H9 (cell line): ENCODE measurements at regions not wholly inside any gene's neighbourhood (a gene's known extent, or its start where the extent isn't known, plus 50 kb on each side); places are given as distances from the start of the nearest gene placed in this dataset.

ENCODE experiments used
- DNase-seq: peaks from one replicate; pipeline ENCODE4 v3.0.0-alpha.2; 2017
- H2AFZ ChIP-seq: one replicate; pipeline ENCODE4 v1.6.1; 2013; ENCODE audit warnings: mild to moderate bottlenecking, low read length, control low read depth, moderate library complexity
- H2AK5ac ChIP-seq: 2 replicates; pipeline ENCODE4 v1.6.1; 2013; ENCODE audit warnings: low read length, control low read depth, mixed read lengths; ENCODE audit not compliant: insufficient read length
- H2BK120ac ChIP-seq: one replicate; pipeline ENCODE4 v1.6.1; 2013; ENCODE audit warnings: low read depth, mild to moderate bottlenecking, low read length, control low read depth, inconsistent platforms; ENCODE audit not compliant: poor library complexity, severe bottlenecking
- H2BK12ac ChIP-seq: 2 replicates; pipeline ENCODE4 v1.6.1; 2013; ENCODE audit warnings: low read length, control low read depth, mixed read lengths, low read depth; ENCODE audit not compliant: insufficient read length
- H2BK15ac ChIP-seq: 2 replicates; pipeline ENCODE4 v1.6.1; 2013; ENCODE audit warnings: low read depth, low read length, control low read depth
- H2BK20ac ChIP-seq: one replicate; pipeline ENCODE4 v1.6.1; 2013; ENCODE audit warnings: low read depth, mild to moderate bottlenecking, low read length, control low read depth, inconsistent platforms; ENCODE audit not compliant: poor library complexity, severe bottlenecking
- H2BK5ac ChIP-seq: 2 replicates; pipeline ENCODE4 v1.6.1; 2013; ENCODE audit warnings: low read length, control low read depth, mixed read lengths; ENCODE audit not compliant: insufficient read length
- H3K14ac ChIP-seq: 2 replicates; pipeline ENCODE4 v1.6.1; 2013; ENCODE audit warnings: low read length, control low read depth; ENCODE audit not compliant: insufficient read depth
- H3K18ac ChIP-seq: 2 replicates; pipeline ENCODE4 v1.6.1; 2013; ENCODE audit warnings: low read depth, mild to moderate bottlenecking, mixed read lengths, low read length, control low read depth; ENCODE audit not compliant: insufficient read length
- H3K23ac ChIP-seq: 2 replicates; pipeline ENCODE4 v1.6.1; 2013; ENCODE audit warnings: low read length, control low read depth, mixed read lengths, low read depth; ENCODE audit not compliant: insufficient read length
- H3K23me2 ChIP-seq: 2 replicates; pipeline ENCODE4 v1.6.1; 2013; ENCODE audit warnings: low read depth, mild to moderate bottlenecking, mixed read lengths, low read length, control low read depth; ENCODE audit not compliant: insufficient read length, poor library complexity, severe bottlenecking
- H3K27ac ChIP-seq: 2 replicates; pipeline ENCODE4 v1.5.1; 2013; ENCODE audit warnings: low read length, control low read depth, mixed read lengths, low read depth; ENCODE audit not compliant: insufficient read length
- H3K27me3 ChIP-seq: 2 replicates; pipeline ENCODE4 v1.6.1; 2013; ENCODE audit warnings: low read length, control low read depth, inconsistent platforms; ENCODE audit not compliant: insufficient read depth
- H3K4ac ChIP-seq: 2 replicates; pipeline ENCODE4 v1.6.1; 2013; ENCODE audit warnings: low read depth, mild to moderate bottlenecking, control low read depth, inconsistent platforms, low read length, moderate library complexity
- H3K4me1 ChIP-seq: 2 replicates; pipeline ENCODE4 v1.6.1; 2013; ENCODE audit warnings: low read length, control low read depth, inconsistent platforms; ENCODE audit not compliant: insufficient read depth
- H3K4me2 ChIP-seq: 2 replicates; pipeline ENCODE4 v1.6.1; 2013; ENCODE audit warnings: low read length, control low read depth, mixed read lengths; ENCODE audit not compliant: insufficient read length, insufficient read depth
- H3K56ac ChIP-seq: 2 replicates; pipeline ENCODE4 v1.6.1; 2013; ENCODE audit warnings: low read depth, mild to moderate bottlenecking, mixed read lengths, low read length, control low read depth; ENCODE audit not compliant: insufficient read length
- H3K79me1 ChIP-seq: 2 replicates; pipeline ENCODE4 v1.6.1; 2013; ENCODE audit warnings: low read depth, mild to moderate bottlenecking, moderate library complexity, low read length, control low read depth, inconsistent platforms; ENCODE audit not compliant: insufficient read depth, poor library complexity, severe bottlenecking
- H3K79me2 ChIP-seq: 2 replicates; pipeline ENCODE4 v1.6.1; 2013; ENCODE audit warnings: low read length, control low read depth, inconsistent platforms; ENCODE audit not compliant: insufficient read depth
- H3K9ac ChIP-seq: 2 replicates; pipeline ENCODE4 v1.6.1; 2013; ENCODE audit warnings: low read length, control low read depth, mixed read lengths; ENCODE audit not compliant: insufficient read length; ENCODE audit errors: extremely low read depth
- H3K9me3 ChIP-seq: one replicate; pipeline ENCODE4 v1.6.1; 2013; ENCODE audit warnings: low read depth, low read length, inconsistent platforms; ENCODE audit not compliant: control insufficient read depth
- H3T11ph ChIP-seq: one replicate; pipeline ENCODE4 v1.6.1; 2013; ENCODE audit warnings: mild to moderate bottlenecking, low read length, control low read depth, inconsistent platforms
- H4K20me1 ChIP-seq: one replicate; pipeline ENCODE4 v1.6.1; 2013; ENCODE audit not compliant: control insufficient read depth, insufficient read length, insufficient read depth
- H4K5ac ChIP-seq: 2 replicates; pipeline ENCODE4 v1.6.1; 2013; ENCODE audit warnings: low read depth, mild to moderate bottlenecking, mixed read lengths, low read length, control low read depth; ENCODE audit not compliant: insufficient read length
- H4K8ac ChIP-seq: replicated peaks from 2 replicates; pipeline ENCODE4 v1.6.1; 2013; ENCODE audit warnings: low read length, control low read depth, mixed read lengths, low read depth; ENCODE audit not compliant: insufficient read length
- H4K91ac ChIP-seq: 2 replicates; pipeline ENCODE4 v1.6.1; 2013; ENCODE audit warnings: low read depth, mild to moderate bottlenecking, moderate library complexity, mixed read lengths, low read length, control low read depth; ENCODE audit not compliant: insufficient read length
- H3K27ac Mint-ChIP-seq, 3 experiments: 2 replicates in 2 of 3; 3 replicates in 1 of 3; pipeline ENCODE4 v1.8.0; 2020 to 2021; ENCODE audit warnings: mixed read lengths in 3 of 3, mild to moderate bottlenecking in 1 of 3, moderate library complexity in 1 of 3
- H3K27me3 Mint-ChIP-seq: 2 replicates; pipeline ENCODE4 v1.8.0; 2021; ENCODE audit warnings: low read depth, mild to moderate bottlenecking, moderate library complexity, mixed read lengths
- H3K36me3 Mint-ChIP-seq, 3 experiments: 2 replicates in 2 of 3; 3 replicates in 1 of 3; pipeline ENCODE4 v1.8.0; 2020 to 2021; ENCODE audit warnings: low read depth in 3 of 3, mixed read lengths in 3 of 3; ENCODE audit not compliant: insufficient read depth in 1 of 3
- H3K4me1 Mint-ChIP-seq, 2 experiments: 2 replicates each; pipeline ENCODE4 v1.8.0; 2020; ENCODE audit warnings: mixed read lengths in 2 of 2
- H3K4me3 Mint-ChIP-seq, 2 experiments: 2 replicates in 1 of 2; 3 replicates in 1 of 2; pipeline ENCODE4 v1.8.0; 2020 to 2021; ENCODE audit warnings: mild to moderate bottlenecking in 2 of 2, mixed read lengths in 2 of 2, moderate library complexity in 1 of 2
- H3K9me3 Mint-ChIP-seq, 2 experiments: 2 replicates in 1 of 2; 3 replicates in 1 of 2; pipeline ENCODE4 v1.8.0; 2020; ENCODE audit warnings: mild to moderate bottlenecking in 2 of 2, mixed read lengths in 2 of 2, moderate library complexity in 1 of 2
- WGBS: extraction: QIAGEN DNeasy Blood & Tissue Kit; methylation state at CpG from one replicate; pipeline ENCODE4 v1.1.7; 2013; ENCODE audit warnings: missing lambda C conversion rate, low lambda C conversion rate, mixed read lengths; ENCODE audit not compliant: insufficient read length; ENCODE audit errors: extremely low coverage; 5-methylcytosine and 5-hydroxymethylcytosine counted together
- TF ChIP-seq, protein P1 (sequence below): fragments of 200-600 bp; sonication (generic); conservative IDR thresholded peaks from 3 replicates; pipeline ENCODE4 v1.8.0; 2021; ENCODE audit warnings: antibody characterized with exemption, mild to moderate bottlenecking

DNA sequence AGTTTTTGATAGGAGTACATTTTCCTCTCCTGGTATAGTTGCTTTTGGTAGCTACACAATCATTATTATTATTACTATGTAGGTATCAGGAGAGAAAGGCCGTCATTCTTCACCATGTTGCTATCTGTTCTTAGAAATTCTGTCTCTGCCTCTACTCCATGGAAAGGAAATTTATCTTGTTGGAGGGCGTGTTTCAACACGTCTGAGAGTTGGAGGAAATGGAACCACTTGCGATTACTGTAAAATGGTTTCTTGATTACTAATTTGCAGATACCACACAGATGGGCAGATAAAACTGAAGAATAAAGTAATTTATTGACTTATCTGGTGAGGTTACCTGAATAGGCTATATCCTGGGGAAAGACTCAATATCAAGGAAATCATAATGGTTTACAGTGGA is 488.4 kb downstream of the NR2F2 start:
- Histone ChIP-seq H4K20me1 (no peaks in the 10 kb centered on the region), H4K91ac (no peak overlapping the region), H2BK120ac (no peak overlapping the region), H3K79me2 (no peaks in the 10 kb centered on the region), H2AFZ (no peak overlapping the region), H2BK15ac (no peak overlapping the region), H3K23me2 (no peaks in the 10 kb centered on the region), H2BK20ac (no peak overlapping the region), H3K23ac (no peak overlapping the region), H4K8ac (no peak overlapping the region), H3K18ac (no peak overlapping the region), H3K4me2 (no peak overlapping the region), H3K4me1 (no peaks in the 10 kb centered on the region), H3T11ph (no peak overlapping the region), H3K9me3 (no peaks in the 10 kb centered on the region), H3K79me1 (no peaks in the 10 kb centered on the region), H4K5ac (no peak overlapping the region), H3K14ac (no peak overlapping the region), H3K9ac (no peak overlapping the region), H3K27me3 (no peaks in the 10 kb centered on the region), H2AK5ac (no peak overlapping the region), H2BK12ac (no peak overlapping the region), H3K4ac (no peak overlapping the region), H3K27ac (no peak overlapping the region), H3K56ac (no peak overlapping the region), H2BK5ac (no peak overlapping the region)
- TF ChIP-seq, protein P1, sequence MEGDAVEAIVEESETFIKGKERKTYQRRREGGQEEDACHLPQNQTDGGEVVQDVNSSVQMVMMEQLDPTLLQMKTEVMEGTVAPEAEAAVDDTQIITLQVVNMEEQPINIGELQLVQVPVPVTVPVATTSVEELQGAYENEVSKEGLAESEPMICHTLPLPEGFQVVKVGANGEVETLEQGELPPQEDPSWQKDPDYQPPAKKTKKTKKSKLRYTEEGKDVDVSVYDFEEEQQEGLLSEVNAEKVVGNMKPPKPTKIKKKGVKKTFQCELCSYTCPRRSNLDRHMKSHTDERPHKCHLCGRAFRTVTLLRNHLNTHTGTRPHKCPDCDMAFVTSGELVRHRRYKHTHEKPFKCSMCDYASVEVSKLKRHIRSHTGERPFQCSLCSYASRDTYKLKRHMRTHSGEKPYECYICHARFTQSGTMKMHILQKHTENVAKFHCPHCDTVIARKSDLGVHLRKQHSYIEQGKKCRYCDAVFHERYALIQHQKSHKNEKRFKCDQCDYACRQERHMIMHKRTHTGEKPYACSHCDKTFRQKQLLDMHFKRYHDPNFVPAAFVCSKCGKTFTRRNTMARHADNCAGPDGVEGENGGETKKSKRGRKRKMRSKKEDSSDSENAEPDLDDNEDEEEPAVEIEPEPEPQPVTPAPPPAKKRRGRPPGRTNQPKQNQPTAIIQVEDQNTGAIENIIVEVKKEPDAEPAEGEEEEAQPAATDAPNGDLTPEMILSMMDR = no peak
- H3K36me3 Mint-ChIP-seq = peaks cover 0 to 8% (median 0%) of the 10 kb centered on the region in 3 experiments; a peak in 3 of 7 replicates
- no peak overlapping the region for H3K27ac Mint-ChIP-seq
- WGBS = no CpG with 5 or more reads among the region's 4 CpGs
- H3K27me3 Mint-ChIP-seq = no peaks in the 10 kb centered on the region; the same call in 1 of the 2 replicates
- H3K9me3 Mint-ChIP-seq = peaks cover 3% of the 10 kb centered on the region in 2 experiments; a peak in 3 of 5 replicates
- no peak overlapping the region for H3K4me3 Mint-ChIP-seq
- no peak for DNase-seq
- H3K4me1 Mint-ChIP-seq = peaks cover 0 to 6% of the 10 kb centered on the region in 2 experiments; a peak in 2 of 4 replicates
